A549 (cell line): ENCODE measurements at regions not wholly inside any gene's neighbourhood (a gene's known extent, or its start where the extent isn't known, plus 50 kb on each side); places are given as distances from the start of the nearest gene placed in this dataset.

Source experiments
- CEBPB ChIP-seq, 2 experiments: fragments of >200 bp in 1 of 2; sonication (Bioruptor Twin) in 1 of 2; formaldehyde crosslinking in 1 of 2; IDR thresholded peaks; 2 replicates each; pipeline ENCODE4 v1.6.1; 2012 to 2016
- EP300 ChIP-seq, 2 experiments: fragments of >200 bp; sonication (Bioruptor Twin); formaldehyde crosslinking; IDR thresholded peaks; 2 replicates in 1 of 2; 3 replicates in 1 of 2; pipeline ENCODE4 v1.6.1; 2016 to 2017
- GATA3 ChIP-seq: IDR thresholded peaks from 2 replicates; pipeline ENCODE4 v1.6.1; 2012; ENCODE audit warnings: borderline replicate concordance
- MAFK ChIP-seq: fragments of 450-650 bp; IDR thresholded peaks from 2 replicates; pipeline ENCODE4 v1.6.1; 2014; ENCODE audit not compliant: partially characterized antibody
- NFE2L2 ChIP-seq: fragments of 150-350 bp; conservative IDR thresholded peaks from 2 replicates; pipeline ENCODE4 v1.6.1; 2014; ENCODE audit warnings: low read length
- NR3C1 ChIP-seq: fragments of >200 bp; sonication (Bioruptor Twin); formaldehyde crosslinking; IDR thresholded peaks from 3 replicates; pipeline ENCODE4 v1.6.1; 2017
- POLR2A ChIP-seq: IDR thresholded peaks from 2 replicates; pipeline ENCODE4 v1.6.1; 2012; ENCODE audit warnings: mild to moderate bottlenecking, low read length
- SMC3 ChIP-seq: fragments of >200 bp; sonication (Bioruptor Twin); formaldehyde crosslinking; IDR thresholded peaks from 3 replicates; pipeline ENCODE4 v1.6.1; 2018; ENCODE audit warnings: inconsistent platforms
- TF ChIP-seq, protein P1 (sequence below): fragments of >200 bp; sonication (Bioruptor Twin); formaldehyde crosslinking; IDR thresholded peaks from 3 replicates; pipeline ENCODE4 v1.5.1; 2016

DNA sequence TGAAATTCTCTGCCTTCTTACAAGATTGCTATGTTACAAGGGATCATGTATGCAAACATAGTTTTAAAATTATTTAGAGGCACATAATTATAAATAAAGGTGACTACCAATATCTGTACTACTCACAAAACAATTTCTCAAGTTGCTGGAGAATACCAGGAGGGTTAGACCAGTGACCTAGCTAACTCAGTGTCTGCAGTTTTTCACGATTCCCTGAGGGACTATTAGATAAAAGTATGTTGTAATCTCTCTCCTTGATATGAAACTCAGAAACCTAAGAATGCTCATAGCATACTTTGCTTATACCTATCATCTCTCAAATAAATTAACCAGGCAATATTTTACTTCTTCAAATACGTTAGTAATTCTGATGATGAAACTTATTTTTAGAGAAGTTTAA lies 534.0 kb upstream of the ANKRD30A start:
- TF ChIP-seq, protein P1, sequence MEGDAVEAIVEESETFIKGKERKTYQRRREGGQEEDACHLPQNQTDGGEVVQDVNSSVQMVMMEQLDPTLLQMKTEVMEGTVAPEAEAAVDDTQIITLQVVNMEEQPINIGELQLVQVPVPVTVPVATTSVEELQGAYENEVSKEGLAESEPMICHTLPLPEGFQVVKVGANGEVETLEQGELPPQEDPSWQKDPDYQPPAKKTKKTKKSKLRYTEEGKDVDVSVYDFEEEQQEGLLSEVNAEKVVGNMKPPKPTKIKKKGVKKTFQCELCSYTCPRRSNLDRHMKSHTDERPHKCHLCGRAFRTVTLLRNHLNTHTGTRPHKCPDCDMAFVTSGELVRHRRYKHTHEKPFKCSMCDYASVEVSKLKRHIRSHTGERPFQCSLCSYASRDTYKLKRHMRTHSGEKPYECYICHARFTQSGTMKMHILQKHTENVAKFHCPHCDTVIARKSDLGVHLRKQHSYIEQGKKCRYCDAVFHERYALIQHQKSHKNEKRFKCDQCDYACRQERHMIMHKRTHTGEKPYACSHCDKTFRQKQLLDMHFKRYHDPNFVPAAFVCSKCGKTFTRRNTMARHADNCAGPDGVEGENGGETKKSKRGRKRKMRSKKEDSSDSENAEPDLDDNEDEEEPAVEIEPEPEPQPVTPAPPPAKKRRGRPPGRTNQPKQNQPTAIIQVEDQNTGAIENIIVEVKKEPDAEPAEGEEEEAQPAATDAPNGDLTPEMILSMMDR: no peak
- TF ChIP-seq POLR2A (no peak), EP300 (IDR thresholded peaks at IDR 0.05) (no peak), MAFK (no peak), NR3C1 (no peak), SMC3 (no peak), CEBPB (IDR thresholded peaks at IDR 0.05) (no peak), GATA3 (no peak), NFE2L2 (no peak)
